ENCODE measurements at regions not wholly inside any gene's neighbourhood (a gene's known extent, or its start where the extent isn't known, plus 50 kb on each side); places are given as distances from the start of the nearest gene placed in this dataset.

DNA sequence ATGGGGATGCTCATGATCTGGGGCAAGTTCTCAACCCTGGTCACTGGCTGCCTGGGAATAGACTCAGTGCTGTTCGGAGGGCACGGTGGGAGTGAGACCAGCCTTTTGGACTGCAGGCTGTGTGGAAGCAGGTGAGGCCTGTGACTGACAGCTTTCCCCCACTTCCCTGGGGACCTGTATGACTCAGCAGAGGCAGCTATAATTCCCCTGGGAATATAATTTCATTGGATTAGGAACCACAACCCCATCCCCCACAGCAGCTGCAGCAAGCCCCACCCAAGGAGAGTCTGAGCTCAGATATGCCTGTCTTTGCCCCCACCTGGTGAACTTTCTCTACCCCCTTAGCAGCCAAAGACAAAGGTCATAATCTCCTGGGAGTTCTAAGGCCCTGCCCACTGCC lies 408.6 kb downstream of the PPP3CA start:
- no peak overlapping the region for H3K27ac ChIP-seq
- intact Hi-C loops (cut with DNase I): no loop called here
- no peaks in the 10 kb centered on the region for H3K36me3 ChIP-seq
- DNase-seq: no peak
- H3K4me1 ChIP-seq: no peaks in the 10 kb centered on the region
- TF ChIP-seq, protein P1, sequence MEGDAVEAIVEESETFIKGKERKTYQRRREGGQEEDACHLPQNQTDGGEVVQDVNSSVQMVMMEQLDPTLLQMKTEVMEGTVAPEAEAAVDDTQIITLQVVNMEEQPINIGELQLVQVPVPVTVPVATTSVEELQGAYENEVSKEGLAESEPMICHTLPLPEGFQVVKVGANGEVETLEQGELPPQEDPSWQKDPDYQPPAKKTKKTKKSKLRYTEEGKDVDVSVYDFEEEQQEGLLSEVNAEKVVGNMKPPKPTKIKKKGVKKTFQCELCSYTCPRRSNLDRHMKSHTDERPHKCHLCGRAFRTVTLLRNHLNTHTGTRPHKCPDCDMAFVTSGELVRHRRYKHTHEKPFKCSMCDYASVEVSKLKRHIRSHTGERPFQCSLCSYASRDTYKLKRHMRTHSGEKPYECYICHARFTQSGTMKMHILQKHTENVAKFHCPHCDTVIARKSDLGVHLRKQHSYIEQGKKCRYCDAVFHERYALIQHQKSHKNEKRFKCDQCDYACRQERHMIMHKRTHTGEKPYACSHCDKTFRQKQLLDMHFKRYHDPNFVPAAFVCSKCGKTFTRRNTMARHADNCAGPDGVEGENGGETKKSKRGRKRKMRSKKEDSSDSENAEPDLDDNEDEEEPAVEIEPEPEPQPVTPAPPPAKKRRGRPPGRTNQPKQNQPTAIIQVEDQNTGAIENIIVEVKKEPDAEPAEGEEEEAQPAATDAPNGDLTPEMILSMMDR (IDR thresholded peaks at IDR 0.05): no peak
- no peak overlapping the region for H3K4me3 ChIP-seq
- H3K9me3 ChIP-seq: no peaks in the 10 kb centered on the region
- H3K27me3 ChIP-seq (ENCODE audit: low read depth): no peaks in the 10 kb centered on the region
- no peak for ATAC-seq

DNA sequence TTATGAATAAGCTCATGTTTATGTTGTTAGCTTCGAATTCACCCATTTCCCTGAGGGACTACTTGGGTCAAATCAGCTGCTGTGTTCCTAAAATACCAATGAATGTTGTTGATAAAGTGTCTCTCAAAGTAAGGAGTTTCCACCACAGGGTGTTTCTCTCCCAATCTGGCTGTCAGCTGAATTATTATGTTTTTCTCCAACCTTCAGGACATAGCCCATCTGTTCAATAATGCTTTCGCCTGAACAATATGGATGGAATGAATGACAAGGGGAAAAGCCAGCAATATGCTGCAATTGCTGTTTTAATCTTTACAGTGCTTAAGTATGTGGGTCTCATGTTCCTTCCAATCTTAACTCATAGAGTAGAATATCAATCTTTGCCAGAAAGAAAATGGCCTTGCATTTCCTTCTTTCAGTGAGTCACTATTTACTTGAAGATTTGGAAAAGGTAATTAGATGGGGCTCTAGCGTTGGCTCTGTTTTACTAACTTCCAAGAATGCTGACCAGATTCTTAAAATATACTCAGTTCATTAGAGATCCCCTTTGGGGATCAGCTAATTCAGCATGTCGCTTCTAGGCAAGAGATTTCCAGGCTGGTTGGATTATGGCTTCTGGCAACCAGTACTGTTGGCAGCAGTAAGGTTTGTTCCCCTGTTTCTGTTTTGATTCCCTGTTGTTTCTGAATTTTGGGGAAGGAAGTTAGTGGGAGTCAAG lies 410.5 kb downstream of the PPP3CA start:
- peaks cover 8% of the 10 kb centered on the region for H3K4me1 ChIP-seq
- no peaks in the 10 kb centered on the region for H3K9me3 ChIP-seq
- H3K36me3 ChIP-seq: no peaks in the 10 kb centered on the region
- intact Hi-C loops (cut with DNase I): no loop called here
- no peaks in the 10 kb centered on the region for H3K27me3 ChIP-seq (ENCODE audit: low read depth)
- H3K27ac ChIP-seq: no peak overlapping the region
- H3K4me3 ChIP-seq: no peak overlapping the region
- TF ChIP-seq, protein P1 (IDR thresholded peaks at IDR 0.05): no peak
- DNase-seq: no peak
- no peak for ATAC-seq

DNA sequence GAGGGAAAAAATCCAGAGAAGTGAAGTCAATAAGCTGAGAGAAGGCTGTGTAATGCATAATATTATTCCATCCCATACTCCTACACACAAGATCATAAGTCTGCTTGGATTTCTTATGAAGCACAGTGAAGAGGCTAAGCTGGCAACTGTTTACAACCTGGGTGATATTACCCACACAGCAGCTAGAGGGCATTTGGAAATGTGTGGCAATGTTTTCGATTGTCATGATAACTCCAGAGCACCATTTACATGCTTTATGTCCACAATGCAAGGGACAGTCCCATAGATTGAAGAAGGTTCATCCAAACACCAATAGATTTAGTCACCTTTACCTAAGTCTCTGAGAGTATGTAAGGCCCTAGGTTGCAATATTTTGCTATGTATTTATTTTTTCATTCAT lies 412.2 kb downstream of the PPP3CA start:
- DNase-seq: no peak
- Histone ChIP-seq H3K27me3 (ENCODE audit: low read depth) (no peaks in the 10 kb centered on the region), H3K36me3 (no peaks in the 10 kb centered on the region), H3K4me1 (peaks cover 8% of the 10 kb centered on the region), H3K9me3 (no peaks in the 10 kb centered on the region), H3K27ac (no peak overlapping the region), H3K4me3 (no peak overlapping the region)
- no peak for ATAC-seq
- TF ChIP-seq, protein P1 (IDR thresholded peaks at IDR 0.05): no peak
- intact Hi-C loops (cut with DNase I): no loop called here

DNA sequence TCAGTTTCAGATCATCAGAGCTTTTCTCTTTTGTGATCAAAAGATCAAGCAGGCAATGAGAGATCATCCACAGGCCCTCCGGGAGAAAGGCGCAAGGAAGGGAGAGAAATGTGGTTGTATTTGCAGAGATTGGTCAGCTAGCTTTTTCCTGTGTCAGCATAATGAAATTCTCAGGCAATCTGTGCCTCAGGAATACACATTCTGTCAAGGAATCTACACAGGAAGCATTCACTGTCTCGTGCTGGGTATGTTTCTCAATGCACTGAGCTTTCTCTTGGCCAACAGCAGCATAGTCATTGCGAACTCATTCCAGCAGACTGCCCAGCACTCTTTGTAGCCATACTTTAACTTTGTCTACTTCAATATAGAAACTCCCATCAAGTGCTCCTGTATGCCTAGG lies 413.7 kb downstream of the PPP3CA start:
- DNase-seq (no peak), ATAC-seq (no peak)
- H3K27ac ChIP-seq: no peak overlapping the region
- TF ChIP-seq, protein P1 (IDR thresholded peaks at IDR 0.05): no peak
- no peaks in the 10 kb centered on the region for H3K36me3 ChIP-seq
- H3K9me3 ChIP-seq: no peaks in the 10 kb centered on the region
- intact Hi-C loops (cut with DNase I): no loop called here
- peaks cover 8% of the 10 kb centered on the region for H3K4me1 ChIP-seq
- H3K4me3 ChIP-seq: no peak overlapping the region
- no peaks in the 10 kb centered on the region for H3K27me3 ChIP-seq (ENCODE audit: low read depth)

DNA sequence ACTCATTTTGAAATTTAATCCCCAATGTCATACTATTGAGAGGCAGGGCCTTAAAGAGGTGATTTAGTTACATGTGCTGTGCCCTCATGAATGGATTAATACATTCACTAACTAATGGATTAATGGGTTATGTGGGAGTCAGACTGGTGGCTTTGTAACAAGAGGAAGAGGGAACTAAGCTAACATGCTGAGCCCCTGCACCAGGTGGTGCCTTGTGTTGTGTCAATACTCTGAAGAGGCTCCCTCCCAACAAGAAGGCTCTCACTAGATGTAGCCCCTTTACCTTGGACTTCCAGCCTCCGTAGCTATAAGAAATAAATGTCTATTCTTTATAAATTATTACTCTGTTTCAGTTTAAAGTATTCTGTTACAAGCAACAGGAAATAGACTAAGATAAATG lies 411.9 kb upstream of the EMCN start:
- ATAC-seq: no peak
- H3K27ac ChIP-seq: no peak overlapping the region
- H3K27me3 ChIP-seq (ENCODE audit: low read depth): no peaks in the 10 kb centered on the region
- H3K9me3 ChIP-seq: no peaks in the 10 kb centered on the region
- peaks cover 8% of the 10 kb centered on the region for H3K4me1 ChIP-seq
- H3K4me3 ChIP-seq: no peak overlapping the region
- H3K36me3 ChIP-seq: no peaks in the 10 kb centered on the region
- no peak for DNase-seq
- TF ChIP-seq, protein P1 (IDR thresholded peaks at IDR 0.05): no peak
- intact Hi-C loops (cut with DNase I): no loop called here

Measured in lower lobe of right lung (tissue), 2 donors.